ENCODE measurements at regions not wholly inside any gene's neighbourhood (a gene's known extent, or its start where the extent isn't known, plus 50 kb on each side); places are given as distances from the start of the nearest gene placed in this dataset.
"Not testable (repeated sequence)": the region's sequence is repeated elsewhere in the genome, so short reads cannot be mapped to it uniquely, and the experiment has no call there.

DNA sequence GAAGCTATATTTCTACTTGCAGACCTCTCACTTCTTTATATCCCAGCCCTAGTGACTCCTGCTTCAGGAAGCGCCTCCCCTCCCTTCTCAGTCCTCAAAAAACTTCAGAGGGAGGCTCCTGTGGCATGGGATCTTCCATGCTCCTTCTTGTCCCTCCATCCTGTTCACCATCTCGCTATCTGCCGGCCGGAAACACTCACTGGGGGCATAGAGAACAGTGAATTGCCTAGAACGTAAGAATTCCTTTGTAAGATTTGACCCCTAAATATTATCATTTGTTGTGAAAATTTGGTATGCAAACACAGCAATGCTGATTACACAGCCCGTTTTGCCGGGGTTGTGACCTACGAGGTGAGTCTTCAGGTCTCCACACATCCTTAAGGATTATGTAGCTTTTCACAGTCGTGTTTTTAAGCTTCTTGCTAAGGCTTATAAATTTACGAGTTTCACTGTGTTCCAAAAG is 218.7 kb upstream of the ATP10A start:
- DNase-seq (ENCODE audit: low read depth), result no peak

DNA sequence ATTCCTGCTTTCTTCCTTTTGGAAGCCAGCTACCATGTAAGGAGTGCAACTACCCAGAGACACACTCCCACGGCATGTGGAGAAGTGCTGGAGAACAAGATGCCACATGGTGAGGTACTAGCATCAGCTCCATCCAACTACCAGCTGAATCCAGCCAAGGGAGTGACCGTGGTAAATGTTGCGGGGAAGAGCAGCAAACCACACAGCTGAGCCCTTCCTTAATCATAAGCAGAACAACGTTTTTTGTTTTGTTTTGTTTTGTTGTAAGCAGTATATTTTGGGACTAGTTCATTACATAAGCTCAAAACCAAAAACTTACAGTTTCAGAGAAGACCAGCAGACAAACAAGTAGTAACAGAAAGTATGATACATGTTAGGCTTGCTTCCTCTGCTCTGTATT is 212.6 kb upstream of the ATP10A start:
- no peak for DNase-seq (ENCODE audit: low read depth)

DNA sequence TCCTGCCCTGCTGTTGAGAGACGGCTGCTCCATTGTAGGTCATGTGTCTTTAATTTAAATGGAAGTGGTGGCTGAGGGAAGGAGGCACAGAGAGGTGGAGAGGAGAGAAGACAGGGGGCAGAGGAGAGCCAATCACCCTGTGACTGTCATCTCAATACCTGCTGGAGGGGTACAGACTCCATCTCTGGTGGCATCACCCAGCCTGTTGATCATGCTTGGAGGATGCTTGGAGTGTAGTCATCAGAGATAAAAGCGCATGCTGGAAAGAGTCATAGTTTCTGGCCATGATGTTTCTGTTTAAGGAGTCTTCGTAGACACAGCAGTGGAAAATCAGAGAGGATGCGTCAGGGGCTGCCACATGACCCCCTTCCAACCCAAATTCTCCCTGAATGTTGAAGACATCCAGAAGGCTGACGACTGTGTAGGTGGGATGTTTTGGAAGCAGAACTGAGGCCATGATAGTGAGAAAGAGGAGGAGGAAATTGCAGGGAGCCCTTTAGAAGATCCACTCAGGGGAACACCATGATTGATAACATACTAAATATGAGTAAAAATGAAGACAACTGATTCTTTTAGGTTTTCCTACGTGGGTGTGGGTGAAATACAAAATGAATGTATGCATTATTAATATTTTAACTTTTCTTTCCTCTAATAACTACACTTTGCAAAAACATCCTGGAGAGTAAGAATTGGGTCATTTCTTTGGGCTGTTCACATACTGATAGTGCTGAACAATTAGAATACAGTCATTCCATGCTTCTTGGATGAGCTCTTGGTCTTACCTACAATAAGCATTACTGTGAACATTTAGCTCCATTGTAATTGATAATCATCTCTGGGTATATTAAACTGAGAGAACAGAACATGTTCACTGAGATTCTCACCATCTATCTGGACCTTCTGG is 210.6 kb upstream of the ATP10A start:
- no peak for DNase-seq (ENCODE audit: low read depth)

DNA sequence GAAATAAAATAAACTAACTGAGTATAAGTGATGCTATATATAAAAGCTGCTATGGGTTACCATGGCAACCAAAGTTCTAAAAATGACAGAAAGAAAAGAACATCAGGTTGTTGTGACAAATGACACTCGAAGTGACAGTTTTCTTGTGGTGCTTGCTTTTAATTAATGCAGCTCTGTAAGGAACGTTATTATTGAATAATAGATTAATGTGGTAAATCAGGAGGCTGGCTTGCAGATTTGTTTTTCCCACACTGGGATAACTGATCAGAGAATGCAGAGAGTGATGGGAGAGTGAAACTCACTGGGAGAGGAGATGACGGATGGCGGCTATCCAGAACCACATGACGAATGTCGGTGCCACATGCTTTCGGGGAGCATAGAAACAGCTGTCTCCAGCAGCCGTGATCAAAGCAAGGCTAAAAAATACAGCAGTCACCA is 207.0 kb upstream of the ATP10A start:
- DNase-seq (ENCODE audit: low read depth), result no peak

DNA sequence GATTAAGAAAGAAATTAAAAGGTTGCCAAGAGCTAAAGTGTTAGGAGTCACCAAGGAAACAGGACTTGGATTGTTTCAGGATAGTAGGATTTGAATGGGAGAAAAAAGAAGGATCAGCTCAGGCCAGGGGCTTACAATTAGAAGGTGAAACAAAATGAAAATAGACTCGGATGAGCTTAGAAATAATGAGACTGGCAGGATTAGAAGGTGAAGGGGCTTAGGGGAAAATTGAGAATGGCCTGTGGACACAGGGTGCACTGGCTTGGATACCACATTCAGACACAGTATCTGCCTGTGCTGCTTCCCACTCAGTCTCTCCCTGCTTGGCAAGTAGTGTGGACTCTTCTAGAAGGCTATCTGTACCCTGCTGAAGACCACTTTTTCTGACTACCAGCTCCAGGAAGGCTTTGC is 206.1 kb upstream of the ATP10A start:
- DNase-seq (ENCODE audit: low read depth), result no peak

DNA sequence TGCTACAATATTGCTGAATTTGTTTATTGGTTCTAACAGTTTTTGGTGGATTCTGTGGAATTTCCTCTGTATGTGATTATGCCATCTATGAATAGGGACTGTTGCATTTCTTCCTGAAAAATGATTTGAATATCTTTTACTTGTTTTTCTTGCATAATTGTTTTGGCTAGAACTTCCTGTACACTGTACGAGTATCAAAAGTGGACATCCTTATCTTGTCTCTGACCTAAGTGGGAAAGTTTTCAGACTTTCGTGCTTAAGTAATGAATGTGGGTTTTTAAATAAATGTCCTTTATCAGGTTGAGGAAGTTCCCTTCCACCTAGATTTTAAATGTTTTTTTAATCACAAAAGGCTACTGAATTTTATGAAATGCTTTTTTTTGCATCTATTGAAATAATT is 203.8 kb upstream of the ATP10A start:
- no peak for DNase-seq (ENCODE audit: low read depth)

DNA sequence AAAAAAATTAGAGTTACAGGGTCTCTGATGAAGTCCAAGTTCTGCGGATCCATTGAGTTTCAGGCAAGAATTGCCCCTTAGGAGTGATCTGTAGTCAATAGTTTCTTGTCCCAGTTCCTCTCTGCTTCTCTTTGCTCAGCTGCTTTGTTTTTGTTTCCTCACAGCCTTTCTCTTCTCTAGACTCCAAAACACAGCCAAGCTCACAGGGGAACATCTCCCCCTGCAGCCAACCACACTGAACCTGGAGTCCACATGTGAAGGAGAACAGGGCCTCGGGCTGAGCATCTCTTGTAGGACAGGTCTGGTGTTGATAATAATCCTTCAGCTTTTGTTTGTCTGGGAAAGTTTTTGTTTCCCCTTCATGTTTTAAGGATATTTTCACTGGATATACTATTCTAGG is 202.6 kb upstream of the ATP10A start:
- no peak for DNase-seq (ENCODE audit: low read depth)

DNA sequence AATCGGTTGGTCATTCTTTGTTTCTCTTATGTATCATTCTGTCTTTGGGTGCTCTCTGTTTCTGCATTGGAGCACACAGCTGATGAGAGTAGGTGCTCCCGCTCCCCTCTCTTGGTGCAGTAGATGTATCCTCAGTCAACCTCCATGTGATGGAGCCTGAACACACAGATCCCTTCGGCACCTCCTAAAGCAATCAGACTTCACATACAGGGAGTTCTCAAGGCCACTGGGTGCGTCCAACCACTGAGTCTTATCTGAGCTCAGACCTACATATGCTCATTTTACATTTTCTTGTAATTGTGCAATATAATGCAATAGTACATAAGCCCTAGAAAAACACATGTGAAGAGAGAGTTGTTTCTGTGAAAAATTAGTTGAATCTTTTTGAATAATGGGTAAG is 198.1 kb upstream of the ATP10A start:
- DNase-seq (ENCODE audit: low read depth), result no peak

DNA sequence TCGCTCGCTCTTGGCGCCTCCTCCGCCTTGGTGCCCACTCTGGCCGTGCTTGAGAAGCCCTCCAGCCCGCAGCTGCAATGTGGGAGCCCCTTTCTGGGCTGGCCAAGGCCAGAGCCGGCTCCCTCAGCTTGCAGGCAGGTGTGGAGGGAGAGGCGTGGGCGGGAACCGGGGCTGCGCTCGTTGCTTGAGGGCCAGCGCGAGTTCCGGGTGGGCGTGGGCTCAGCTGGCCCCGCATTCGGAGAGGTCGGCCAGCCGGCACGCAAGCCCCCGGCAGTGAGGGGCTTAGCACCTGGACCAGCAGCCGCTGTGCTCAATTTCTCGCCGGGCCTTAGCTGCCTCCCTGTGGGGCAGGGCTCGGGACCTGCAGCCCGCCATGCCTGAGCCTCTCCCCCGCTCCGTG is 193.6 kb upstream of the ATP10A start:
- not testable (repeated sequence) for DNase-seq (ENCODE audit: low read depth)

DNA sequence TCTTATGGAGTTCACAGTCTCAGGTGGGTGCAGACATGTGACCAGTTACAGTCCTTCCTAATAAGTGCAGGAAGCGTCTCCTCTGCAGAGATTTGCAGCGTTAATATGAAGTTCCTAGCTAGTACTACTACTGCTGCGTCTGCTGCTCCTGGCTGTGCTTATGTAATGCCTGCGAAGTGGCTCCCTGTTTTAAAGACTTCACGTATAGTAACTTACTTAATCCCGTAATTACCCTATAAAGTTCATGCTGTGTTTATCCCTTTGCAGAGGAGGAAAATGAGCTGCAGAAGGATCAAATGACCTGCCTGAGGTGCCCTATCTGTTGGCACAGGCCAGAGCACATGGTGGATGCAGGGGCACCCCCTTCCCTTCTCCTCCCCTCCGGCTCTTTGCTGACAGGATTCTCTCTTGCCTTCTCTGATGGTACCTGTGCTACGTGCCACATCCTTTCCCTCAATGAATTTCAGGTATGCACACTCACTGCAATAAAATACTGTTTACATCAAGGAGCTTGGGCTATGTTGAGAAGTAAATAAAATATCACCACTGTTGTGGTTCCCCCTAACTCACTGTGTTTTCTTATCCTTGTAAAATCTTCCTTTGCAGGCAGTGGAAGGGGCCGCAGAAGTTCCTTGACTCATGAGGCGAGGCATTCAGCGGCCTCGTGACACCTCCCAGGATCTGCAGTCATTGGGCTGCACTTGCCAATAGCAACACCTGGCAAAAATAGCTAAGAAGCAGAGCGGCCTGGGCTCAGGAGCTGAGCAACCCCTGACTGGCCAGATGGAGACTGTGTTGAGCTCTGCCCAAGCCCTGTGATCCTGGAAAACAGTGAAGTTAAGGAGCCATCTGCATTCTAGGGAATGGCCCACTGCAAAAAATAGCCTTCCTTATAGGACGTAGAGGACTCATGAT is 188.9 kb upstream of the ATP10A start:
- DNase-seq (ENCODE audit: low read depth), result peak; percentile 21

DNA sequence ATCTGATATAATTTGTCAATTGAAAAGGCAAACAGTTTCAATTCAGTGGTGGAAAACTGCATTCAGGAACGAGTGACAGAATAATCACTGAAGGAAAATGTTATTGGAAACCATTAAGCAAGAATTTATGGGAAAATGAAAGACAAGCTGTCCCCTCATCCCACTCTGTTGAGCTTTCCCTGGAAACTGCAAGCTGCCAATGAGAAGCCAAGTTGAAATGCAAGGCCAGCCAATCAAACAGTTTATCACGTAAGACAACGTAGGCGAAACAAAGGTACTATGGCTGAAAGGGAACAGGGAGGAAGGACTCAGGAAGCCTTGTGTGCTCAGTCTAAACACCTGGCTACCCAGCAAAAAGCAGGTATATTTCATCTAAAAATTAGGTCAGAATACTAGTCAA is 187.9 kb upstream of the ATP10A start:
- no peak for DNase-seq (ENCODE audit: low read depth)

DNA sequence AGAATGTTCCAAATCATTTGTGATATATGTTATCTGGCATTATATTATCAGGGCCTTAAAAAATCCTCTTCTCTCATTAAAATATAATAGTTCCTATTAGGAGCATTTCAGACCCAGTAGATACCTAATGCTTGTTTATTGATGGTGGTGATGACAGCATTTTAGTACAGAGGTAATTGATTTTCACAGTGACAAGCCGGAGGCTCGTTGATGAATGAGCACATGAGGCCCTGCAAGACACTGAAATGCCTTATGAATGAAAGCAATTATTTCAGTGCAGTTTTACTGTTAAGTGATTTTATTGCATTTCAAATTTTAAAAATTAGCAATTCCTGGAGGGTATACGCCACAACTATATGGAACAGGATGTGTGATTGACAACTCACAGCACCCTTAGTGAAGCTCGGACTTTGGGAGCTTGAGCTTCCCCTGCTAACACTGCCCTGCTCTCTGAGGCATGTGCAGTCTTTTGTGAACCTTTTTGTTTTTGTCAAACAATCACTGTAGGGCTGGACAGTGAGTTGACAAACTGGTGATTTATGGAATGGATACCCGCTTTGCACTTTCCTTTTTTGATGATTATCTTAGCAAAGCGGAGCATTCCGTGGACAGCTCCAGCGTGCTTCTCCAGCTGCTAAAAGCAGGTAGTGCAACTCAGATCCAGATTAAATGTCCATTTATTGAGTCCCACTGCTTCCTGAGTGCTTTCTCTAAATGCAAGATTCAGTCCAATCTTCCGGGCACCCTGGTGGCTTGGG is 187.0 kb upstream of the ATP10A start:
- DNase-seq (ENCODE audit: low read depth), result no peak

DNA sequence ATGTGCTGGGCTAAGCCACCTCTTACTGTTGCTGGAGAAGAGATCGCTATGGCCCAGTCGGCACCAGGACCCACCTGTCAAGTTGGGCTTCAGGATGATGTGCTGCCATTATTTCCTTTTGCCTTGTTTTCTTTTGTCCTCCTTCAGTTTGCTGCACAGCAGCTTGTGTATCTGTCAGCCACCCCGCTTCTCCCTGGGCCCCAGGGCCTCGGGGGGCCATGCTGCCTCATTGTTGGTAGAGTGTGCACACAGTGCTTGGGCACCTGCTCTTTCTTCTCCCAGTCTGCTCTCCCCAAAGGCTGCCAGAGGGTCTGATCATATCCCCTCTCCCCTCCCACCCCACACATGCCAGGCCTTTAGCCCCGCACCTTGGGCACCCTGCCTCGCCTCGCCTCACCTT is 185.5 kb upstream of the ATP10A start:
- no peak for DNase-seq (ENCODE audit: low read depth)

DNA sequence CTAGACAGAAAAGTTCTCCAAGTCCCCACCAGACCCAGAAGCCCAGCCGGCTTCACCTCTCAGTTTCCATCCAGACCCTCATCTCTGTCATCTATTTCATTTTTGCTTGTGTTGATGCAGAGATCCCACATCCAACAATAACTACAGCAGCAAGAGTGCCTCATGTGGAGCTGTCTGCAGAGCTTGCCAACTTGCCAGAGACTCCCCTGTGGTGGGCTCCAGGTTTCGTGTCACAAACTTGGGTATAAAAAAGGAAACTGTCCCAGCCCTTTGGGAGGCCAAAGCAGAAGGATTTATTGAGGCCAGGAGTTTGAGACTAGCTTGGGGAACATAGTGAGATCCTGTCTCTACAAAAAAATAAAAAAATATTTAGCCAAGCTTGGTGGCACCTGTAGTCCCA is 182.4 kb upstream of the ATP10A start:
- no peak for DNase-seq (ENCODE audit: low read depth)

DNA sequence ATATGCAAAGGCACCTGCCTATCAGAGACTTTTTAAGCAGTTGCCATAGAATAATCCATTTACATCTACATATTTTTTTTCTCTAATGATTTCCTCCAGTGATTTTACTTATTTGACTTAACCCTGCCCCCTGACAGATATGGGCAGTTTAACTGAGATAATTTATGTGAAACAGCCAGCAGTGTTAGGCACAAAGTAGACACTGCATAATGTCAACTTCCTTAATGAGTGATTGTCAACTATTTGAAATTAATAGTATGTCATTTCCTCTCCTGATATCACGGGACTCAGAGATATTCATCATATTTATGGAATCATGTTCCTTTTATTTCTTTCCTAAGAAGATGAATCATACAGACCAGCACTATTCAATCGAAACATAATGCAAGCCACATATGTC is 179.9 kb upstream of the ATP10A start:
- no peak for DNase-seq (ENCODE audit: low read depth)

DNA sequence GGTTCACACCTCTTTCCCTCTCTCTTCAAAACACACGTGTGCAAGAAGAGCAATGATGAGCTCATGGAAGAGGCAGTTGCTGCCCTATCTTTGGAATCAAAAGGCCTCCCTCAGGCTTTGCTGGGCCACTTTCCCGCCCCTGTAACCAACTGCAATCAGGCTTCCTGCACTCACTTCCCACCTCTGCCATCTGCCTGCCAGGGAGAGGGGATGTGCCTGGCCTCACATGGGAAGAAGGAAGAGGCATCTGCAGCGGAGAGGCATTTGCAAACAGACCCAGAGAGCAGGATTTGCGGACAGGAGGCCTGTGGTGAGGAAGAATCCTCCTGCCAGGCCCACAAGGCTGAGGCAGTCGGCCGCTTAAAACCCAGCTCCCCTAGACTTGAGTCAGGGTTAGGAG is 175.6 kb upstream of the ATP10A start:
- peak; percentile 1 for DNase-seq (ENCODE audit: low read depth)

DNA sequence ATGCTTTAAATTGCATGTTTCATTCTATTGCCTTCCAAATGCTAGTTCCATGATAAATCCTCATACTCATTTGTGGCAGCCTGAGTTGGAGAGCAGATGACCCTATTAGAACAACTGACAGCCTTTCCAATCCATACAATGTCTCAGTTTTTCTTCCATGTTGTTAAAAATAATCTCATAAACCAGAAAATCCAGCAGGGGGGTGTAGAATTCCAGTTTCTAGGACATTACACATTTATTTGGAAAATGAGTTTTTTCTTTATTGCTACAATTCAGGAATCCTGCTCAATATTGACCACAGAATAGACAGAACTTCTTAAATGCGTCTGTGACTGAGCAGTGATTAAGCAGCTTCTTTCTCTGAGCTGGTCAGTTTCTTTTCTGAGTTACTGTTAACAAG is 174.2 kb upstream of the ATP10A start:
- no peak for DNase-seq (ENCODE audit: low read depth)

DNA sequence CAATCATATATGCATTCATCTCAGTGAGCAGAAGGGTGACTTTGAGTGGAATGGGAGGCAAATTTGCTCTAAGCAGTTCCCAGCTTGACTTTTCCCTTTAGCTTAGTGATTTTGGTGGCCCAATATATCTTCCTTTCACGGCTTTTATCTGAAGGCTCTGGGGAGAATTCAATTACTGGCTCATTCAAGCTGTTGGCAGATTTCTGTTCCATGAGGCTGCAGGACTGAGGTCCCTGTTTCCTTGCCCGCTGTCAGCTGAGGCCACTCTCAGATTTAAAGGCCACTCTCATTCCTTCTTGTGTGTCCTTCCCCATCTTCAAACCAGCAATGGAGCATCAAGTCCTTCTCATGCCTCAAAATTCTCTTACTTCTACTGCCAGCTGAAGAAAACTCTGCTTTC is 170.4 kb upstream of the ATP10A start:
- no peak for DNase-seq (ENCODE audit: low read depth)

DNA sequence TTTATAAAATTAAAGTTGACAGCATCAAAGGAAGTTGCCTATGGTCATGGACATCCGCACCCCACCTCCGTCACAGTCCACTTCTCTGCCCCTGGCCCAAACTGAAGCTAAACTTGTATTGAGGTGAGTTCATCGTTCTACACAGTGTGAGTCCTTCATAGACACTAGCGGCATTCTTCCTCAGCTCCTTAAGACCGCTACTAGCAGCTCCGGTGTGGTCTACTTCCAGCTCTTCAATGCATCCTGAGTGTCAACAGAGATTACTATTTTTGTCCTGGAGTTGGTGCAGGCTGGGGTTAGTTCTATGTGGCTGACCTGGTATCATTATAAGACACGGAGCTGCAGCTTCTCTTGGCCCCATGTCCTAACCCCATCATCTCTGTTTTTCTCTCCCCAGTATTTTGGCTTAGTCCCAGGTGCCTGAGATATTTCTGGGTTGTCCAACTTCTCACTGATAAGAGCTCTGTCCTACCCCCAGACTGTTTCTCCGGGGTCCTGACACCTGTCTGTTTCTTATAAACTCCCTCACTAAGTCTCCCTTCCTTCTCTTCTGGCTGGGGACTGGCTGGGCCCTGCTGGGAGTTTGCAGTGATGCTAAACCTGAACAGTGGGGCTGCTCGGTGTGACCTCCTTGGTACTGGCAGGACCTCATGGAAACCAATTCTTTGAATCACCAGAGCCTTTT is 169.2 kb upstream of the ATP10A start:
- DNase-seq (ENCODE audit: low read depth), result no peak

DNA sequence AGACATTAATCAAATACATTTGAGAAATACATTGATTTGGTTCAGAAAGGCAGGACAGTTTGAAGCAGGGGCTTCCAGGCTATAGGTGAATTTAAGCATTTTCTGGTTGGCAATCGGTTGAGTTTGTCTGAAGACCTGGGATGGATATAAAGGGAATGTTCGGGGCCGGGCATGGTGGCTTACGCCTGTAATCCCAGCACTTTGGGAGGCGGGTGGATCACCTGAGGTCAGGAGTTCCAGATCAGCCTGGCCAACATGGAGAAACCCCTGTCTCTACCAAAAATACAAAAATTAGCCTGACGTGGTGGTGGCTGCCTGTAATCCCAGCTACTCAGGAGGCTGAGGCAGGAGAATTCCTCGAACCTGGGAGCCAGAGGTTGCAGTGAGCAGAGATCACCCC is 166.5 kb upstream of the ATP10A start:
- not testable (repeated sequence) for DNase-seq (ENCODE audit: low read depth)

DNA sequence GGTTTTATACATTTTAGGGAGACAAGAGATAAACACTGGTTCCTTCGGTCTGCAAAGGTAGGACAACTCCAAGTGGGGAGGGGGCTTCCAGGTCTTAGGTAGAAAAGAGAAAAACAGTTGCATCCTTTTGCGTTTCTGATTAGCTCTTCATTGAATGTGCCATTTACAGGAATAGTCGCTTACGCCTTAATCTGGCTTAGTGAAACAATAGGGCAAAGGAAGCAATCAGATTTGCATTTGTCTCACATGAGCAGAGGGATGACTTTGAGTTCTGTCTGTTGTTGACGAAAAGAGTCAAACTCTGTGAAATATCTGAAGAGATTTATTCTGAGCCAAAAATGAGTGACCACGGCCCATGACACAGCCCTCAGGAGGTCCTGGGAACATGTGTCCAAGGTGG is 166.0 kb upstream of the ATP10A start:
- no peak for DNase-seq (ENCODE audit: low read depth)
